Karpas-422 (cell line): ENCODE measurements at regions not wholly inside any gene's neighbourhood (a gene's known extent, or its start where the extent isn't known, plus 50 kb on each side); places are given as distances from the start of the nearest gene placed in this dataset.

Experiments used
- DNase-seq: peaks from one replicate; pipeline ENCODE4 v3.0.0-alpha.2; 2015
- H2AFZ ChIP-seq: fragments of 200-600 bp; sonication (generic); 2 replicates; pipeline ENCODE4 v1.6.1; 2014; ENCODE audit warnings: antibody characterized with exemption, low read length, mixed read lengths
- H3K27ac ChIP-seq: fragments of 200-600 bp; sonication (generic); 2 replicates; pipeline ENCODE4 v1.5.1; 2014; ENCODE audit warnings: mild to moderate bottlenecking, low read length, moderate library complexity
- H3K27me3 ChIP-seq: fragments of 200-600 bp; sonication (generic); 2 replicates; pipeline ENCODE4 v1.6.1; 2014; ENCODE audit warnings: low read length, mixed read lengths
- H3K36me3 ChIP-seq: fragments of 200-600 bp; sonication (generic); 2 replicates; pipeline ENCODE4 v1.6.1; 2014; ENCODE audit warnings: low read length, mixed read lengths; ENCODE audit not compliant: insufficient read depth
- H3K4me1 ChIP-seq: fragments of 200-600 bp; sonication (generic); 2 replicates; pipeline ENCODE4 v1.6.1; 2014; ENCODE audit warnings: mild to moderate bottlenecking, low read length, mixed read lengths
- H3K4me2 ChIP-seq: fragments of 200-600 bp; sonication (generic); 2 replicates; pipeline ENCODE4 v1.6.1; 2014; ENCODE audit warnings: low read length, low read depth, mild to moderate bottlenecking; ENCODE audit not compliant: poor library complexity, severe bottlenecking
- H3K4me3 ChIP-seq: fragments of 200-600 bp; sonication (generic); 2 replicates; pipeline ENCODE4 v1.5.1; 2014; ENCODE audit warnings: mild to moderate bottlenecking, antibody characterized with exemption, low read length, mixed read lengths
- H3K79me2 ChIP-seq: fragments of 200-600 bp; sonication (generic); 2 replicates; pipeline ENCODE4 v1.6.1; 2014; ENCODE audit warnings: mild to moderate bottlenecking, low read length, mixed read lengths
- H3K9ac ChIP-seq: fragments of 200-600 bp; sonication (generic); 2 replicates; pipeline ENCODE4 v1.6.0; 2014; ENCODE audit warnings: low read length
- H3K9me2 ChIP-seq: fragments of 200-600 bp; sonication (generic), shearing (Covaris generic); replicated peaks from 2 replicates; pipeline ENCODE4 v1.6.0; 2014; ENCODE audit warnings: mild to moderate bottlenecking, low read length, moderate library complexity; ENCODE audit not compliant: insufficient read depth
- H3K9me3 ChIP-seq: fragments of 300-700, 200-600 bp; sonication (generic); 2 replicates; pipeline ENCODE4 v1.6.1; 2014; ENCODE audit warnings: low read length, mixed read lengths
- H4K20me1 ChIP-seq: fragments of 200-600 bp; sonication (generic); 2 replicates; pipeline ENCODE4 v1.6.1; 2014; ENCODE audit warnings: mild to moderate bottlenecking, antibody characterized with exemption, low read length, low read depth; ENCODE audit not compliant: insufficient read depth

DNA sequence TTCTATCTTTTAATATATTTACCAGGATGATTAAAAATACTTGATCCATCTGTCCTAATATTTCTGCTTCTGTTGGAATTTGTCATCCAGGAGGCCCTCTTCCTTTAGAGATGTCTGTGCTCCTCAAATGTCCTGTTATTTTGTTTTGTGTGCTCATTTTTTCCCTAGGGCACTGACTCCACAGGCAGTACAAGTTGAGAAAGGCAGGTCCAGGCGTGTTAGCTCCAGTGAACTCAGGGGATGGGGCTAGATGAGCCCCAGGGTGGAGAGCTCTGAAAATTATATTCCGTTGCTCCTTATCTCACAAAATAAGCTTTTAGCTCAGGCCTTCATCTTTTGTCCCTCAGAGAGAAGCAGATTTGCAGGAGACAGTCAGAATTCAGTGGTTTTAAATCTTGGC lies 105.7 kb downstream of the SLC4A3 start:
- H3K79me2 ChIP-seq, result peaks cover 88% of the 10 kb centered on the region
- no peak overlapping the region for H3K4me2 ChIP-seq
- DNase-seq, result no peak

DNA sequence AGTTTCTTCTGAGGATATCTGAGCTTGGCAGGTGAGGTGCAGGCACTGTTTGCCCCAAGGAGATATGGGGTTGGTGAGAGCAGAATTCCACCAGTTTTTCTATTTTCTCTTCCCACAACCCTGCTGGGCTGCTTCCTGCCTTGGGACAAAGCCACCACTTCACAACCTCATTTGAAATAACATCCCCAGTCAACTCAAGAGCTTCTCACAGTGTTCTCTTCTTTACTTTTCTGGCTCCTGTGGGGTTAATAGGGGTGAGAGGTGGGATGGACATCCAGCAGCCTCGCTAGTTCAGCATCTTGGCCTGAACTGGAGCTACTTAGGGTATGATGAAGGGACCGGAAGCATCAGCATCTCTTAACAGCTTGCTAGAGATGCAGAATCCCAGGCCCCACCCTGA lies 106.3 kb downstream of the SLC4A3 start:
- DNase-seq, result no peak
- H3K27ac ChIP-seq, result no peak overlapping the region
- H3K79me2 ChIP-seq, result peaks cover 87% of the 10 kb centered on the region

More for the DNA sequence above, 105.7 kb downstream of the SLC4A3 start:
- Histone ChIP-seq H3K9me3 (no peaks in the 10 kb centered on the region), H3K9ac (no peak overlapping the region), H3K4me3 (no peak overlapping the region), H3K36me3 (no peaks in the 10 kb centered on the region), H2AFZ (no peak overlapping the region), H3K9me2 (no peaks in the 10 kb centered on the region), H4K20me1 (no peaks in the 10 kb centered on the region), H3K4me1 (peaks cover 6% of the 10 kb centered on the region), H3K27me3 (no peaks in the 10 kb centered on the region), H3K27ac (no peak overlapping the region)

DNA sequence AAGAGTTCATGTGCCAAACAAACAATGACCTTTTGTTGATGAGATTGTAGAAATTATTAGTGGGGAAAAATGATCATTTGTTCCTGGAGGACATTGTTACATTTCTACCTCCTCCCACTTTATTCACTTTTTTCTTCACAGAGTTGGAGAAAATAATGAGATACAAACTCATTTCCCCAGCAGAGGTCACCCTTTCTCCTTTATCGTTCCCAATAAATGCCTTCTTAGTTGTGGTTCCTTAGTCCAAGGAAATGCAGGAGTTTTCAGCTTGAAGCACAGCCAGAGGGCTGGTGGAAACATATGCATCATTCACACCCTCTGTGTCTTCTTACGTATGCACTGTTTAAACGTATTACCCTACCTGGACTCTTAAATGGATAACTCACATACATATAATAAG lies 108.8 kb downstream of the SLC4A3 start:
- Histone ChIP-seq H3K4me3 (no peak overlapping the region), H3K9ac (no peak overlapping the region), H3K9me3 (no peaks in the 10 kb centered on the region), H3K4me1 (0 out of 2 replicates have a peak, but pooled peaks cover 4% of the 10 kb centered on the region), H3K27ac (no peak overlapping the region), H3K9me2 (no peaks in the 10 kb centered on the region), H2AFZ (no peak overlapping the region), H3K36me3 (no peaks in the 10 kb centered on the region), H3K79me2 (peaks cover 80% of the 10 kb centered on the region), H3K27me3 (no peaks in the 10 kb centered on the region), H3K4me2 (no peak overlapping the region), H4K20me1 (no peaks in the 10 kb centered on the region)
- DNase-seq, result peak; percentile 67

More for the DNA sequence above, 106.3 kb downstream of the SLC4A3 start:
- no peaks in the 10 kb centered on the region for H3K36me3 ChIP-seq
- 0 out of 2 replicates have a peak, but pooled peaks cover 4% of the 10 kb centered on the region for H3K4me1 ChIP-seq
- no peak overlapping the region for H3K4me2 ChIP-seq
- no peaks in the 10 kb centered on the region for H3K9me2 ChIP-seq
- no peak overlapping the region for H3K4me3 ChIP-seq
- H2AFZ ChIP-seq, result no peak overlapping the region; the same call in 1 of the 2 replicates
- no peaks in the 10 kb centered on the region for H4K20me1 ChIP-seq
- no peaks in the 10 kb centered on the region for H3K27me3 ChIP-seq
- H3K9me3 ChIP-seq, result no peaks in the 10 kb centered on the region
- no peak overlapping the region for H3K9ac ChIP-seq

DNA sequence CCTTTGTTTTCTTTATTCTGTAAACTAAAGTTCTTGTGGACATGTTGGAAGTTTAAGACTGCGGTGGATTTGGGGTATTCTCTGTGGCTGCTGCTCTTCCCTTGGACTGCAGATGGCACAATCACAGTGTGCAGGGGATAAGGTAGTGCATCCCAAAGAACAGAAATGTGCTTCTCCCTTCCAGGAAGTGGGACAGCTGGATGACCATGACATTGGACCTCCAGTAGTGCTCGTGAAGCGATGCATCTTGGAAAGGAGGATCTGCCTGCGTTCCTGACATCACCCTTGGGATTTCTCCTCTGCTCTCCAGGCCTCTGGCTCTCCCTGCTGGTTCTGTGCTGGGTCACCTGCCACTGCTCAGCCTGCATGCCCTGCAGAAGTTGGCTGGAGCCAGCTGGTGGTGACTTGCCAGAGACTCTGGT lies 109.9 kb downstream of the SLC4A3 start:
- H3K27ac ChIP-seq, result no peak overlapping the region
- H3K36me3 ChIP-seq, result no peaks in the 10 kb centered on the region
- no peaks in the 10 kb centered on the region for H3K9me2 ChIP-seq
- no peak overlapping the region for H3K4me3 ChIP-seq
- no peak for DNase-seq
- H3K9ac ChIP-seq, result no peak overlapping the region
- no peak overlapping the region for H3K4me2 ChIP-seq
- no peaks in the 10 kb centered on the region for H3K4me1 ChIP-seq
- H2AFZ ChIP-seq, result no peak overlapping the region
- no peaks in the 10 kb centered on the region for H3K27me3 ChIP-seq
- peaks cover 77% of the 10 kb centered on the region for H3K79me2 ChIP-seq
- no peaks in the 10 kb centered on the region for H3K9me3 ChIP-seq
- no peaks in the 10 kb centered on the region for H4K20me1 ChIP-seq

DNA sequence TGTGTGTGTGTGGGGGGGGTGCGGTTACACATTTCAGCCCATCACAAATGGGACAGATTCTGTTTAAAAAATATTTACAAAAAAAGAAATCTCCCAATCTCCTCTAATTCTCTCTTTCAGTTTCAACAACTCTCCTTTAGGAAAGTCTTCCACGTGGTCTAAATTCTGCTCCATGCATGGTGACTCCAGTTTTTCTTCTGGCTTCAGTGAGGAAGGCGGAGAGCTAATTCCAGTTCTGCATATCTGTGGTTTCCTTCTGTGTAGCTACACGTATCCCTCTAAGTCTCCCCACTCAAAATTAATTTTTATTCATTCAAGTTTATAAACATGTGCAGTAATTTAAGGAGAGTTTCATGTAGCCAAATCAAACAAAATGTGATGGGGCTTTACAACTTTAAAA lies 111.6 kb downstream of the SLC4A3 start:
- Histone ChIP-seq H4K20me1 (no peaks in the 10 kb centered on the region), H2AFZ (no peak overlapping the region), H3K4me3 (no peak overlapping the region), H3K27ac (no peak overlapping the region), H3K9ac (no peak overlapping the region), H3K9me3 (no peaks in the 10 kb centered on the region), H3K4me1 (no peaks in the 10 kb centered on the region), H3K9me2 (no peaks in the 10 kb centered on the region), H3K4me2 (no peak overlapping the region), H3K79me2 (peaks cover 71% of the 10 kb centered on the region), H3K27me3 (no peaks in the 10 kb centered on the region), H3K36me3 (no peaks in the 10 kb centered on the region)
- DNase-seq, result no peak

DNA sequence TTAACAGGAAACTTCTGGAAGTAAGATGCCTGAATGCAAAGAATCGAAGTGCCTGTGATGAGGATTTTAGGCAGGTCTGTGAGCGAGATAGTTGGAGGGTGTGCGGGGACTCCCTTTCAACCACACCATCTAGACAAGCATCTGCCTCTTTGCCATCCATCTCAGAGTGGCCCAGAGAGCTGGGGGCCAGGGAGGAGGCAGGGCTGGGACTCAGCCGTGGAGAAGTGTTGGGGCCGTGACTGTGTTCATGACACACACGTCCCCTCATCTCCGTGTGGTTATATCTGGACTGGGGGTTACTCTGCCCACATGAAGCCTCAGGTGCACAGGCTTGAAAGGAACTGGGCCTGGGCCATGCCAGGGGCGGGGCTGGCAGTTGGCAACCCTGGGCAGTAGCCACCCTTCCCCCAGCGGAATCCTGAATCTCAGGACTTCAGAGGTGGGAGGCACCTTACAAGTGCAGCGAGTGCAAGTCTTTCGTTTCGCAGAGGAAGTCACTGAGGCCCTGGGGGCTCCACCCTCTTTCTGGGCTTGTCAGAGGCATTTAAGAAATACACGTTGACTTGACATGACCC lies 112.5 kb downstream of the SLC4A3 start:
- Histone ChIP-seq H3K4me1 (no peaks in the 10 kb centered on the region), H3K79me2 (peaks cover 62% of the 10 kb centered on the region), H3K4me3 (no peak overlapping the region), H2AFZ (no peak overlapping the region), H3K36me3 (no peaks in the 10 kb centered on the region), H4K20me1 (no peaks in the 10 kb centered on the region), H3K9ac (no peak overlapping the region), H3K27me3 (no peaks in the 10 kb centered on the region), H3K9me3 (no peaks in the 10 kb centered on the region), H3K4me2 (no peak overlapping the region), H3K27ac (no peak overlapping the region), H3K9me2 (no peaks in the 10 kb centered on the region)
- no peak for DNase-seq

DNA sequence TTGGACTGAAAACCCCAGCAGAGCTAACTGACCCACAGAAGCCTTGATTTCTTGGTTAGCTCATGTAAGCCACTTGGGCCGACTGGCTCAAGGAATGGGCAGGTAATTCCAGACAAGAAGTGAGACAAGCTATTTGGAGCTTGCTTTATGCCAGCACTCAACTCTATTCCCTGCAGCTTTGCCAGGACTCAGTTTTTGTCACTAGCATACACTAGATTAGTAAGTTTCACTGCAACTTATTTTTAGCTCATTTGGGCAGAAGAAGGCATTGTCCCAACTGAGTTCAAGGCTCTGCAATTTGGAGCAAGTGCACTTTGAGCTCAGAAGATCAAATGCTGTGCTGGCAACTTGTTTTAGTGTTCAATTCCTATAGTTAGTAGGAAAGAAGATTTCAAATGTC lies 116.1 kb downstream of the SLC4A3 start:
- Histone ChIP-seq H3K4me2 (no peak overlapping the region), H3K9me3 (no peaks in the 10 kb centered on the region), H3K4me3 (no peak overlapping the region), H3K36me3 (peaks cover 4% of the 10 kb centered on the region; the same call in 1 of the 2 replicates), H3K79me2 (peaks cover 54% of the 10 kb centered on the region), H3K4me1 (no peaks in the 10 kb centered on the region), H4K20me1 (no peaks in the 10 kb centered on the region), H3K9ac (no peak overlapping the region), H3K27ac (no peak overlapping the region), H2AFZ (no peak overlapping the region), H3K27me3 (no peaks in the 10 kb centered on the region), H3K9me2 (no peaks in the 10 kb centered on the region)
- DNase-seq, result no peak

DNA sequence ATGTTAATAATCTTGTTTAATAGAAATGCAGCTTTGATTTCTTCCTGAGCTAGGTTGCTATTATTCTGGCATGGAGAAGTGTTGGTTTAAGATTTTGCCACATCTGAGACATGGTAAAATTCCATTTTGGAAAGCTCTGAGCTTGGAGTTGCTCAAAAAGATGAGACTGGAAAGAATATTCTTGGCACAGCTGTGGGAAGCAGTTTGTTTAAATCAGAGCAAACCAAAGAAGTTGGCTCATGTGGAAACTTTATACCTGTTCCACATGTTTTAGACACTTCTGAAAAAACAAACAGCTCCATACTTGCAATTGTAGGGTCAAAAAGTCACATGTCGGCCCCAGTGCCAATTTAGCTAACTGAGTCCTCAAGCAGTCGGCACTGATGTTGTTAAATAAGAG lies 116.6 kb downstream of the SLC4A3 start:
- peaks cover 53% of the 10 kb centered on the region for H3K79me2 ChIP-seq
- no peaks in the 10 kb centered on the region for H3K9me2 ChIP-seq
- no peaks in the 10 kb centered on the region for H3K9me3 ChIP-seq
- no peak overlapping the region for H3K9ac ChIP-seq
- H3K36me3 ChIP-seq, result peaks cover 4% of the 10 kb centered on the region; the same call in 1 of the 2 replicates
- DNase-seq, result no peak
- no peak overlapping the region for H3K27ac ChIP-seq
- no peaks in the 10 kb centered on the region for H3K27me3 ChIP-seq
- H3K4me1 ChIP-seq, result no peaks in the 10 kb centered on the region
- no peaks in the 10 kb centered on the region for H4K20me1 ChIP-seq
- no peak overlapping the region for H2AFZ ChIP-seq
- no peak overlapping the region for H3K4me3 ChIP-seq
- H3K4me2 ChIP-seq, result no peak overlapping the region
